PC-3 (cell line): ENCODE measurements at regions not wholly inside any gene's neighbourhood (a gene's known extent, or its start where the extent isn't known, plus 50 kb on each side); places are given as distances from the start of the nearest gene placed in this dataset.

Source experiments
- CTCF ChIP-seq: fragments of 300-600 bp; sonication (generic); conservative IDR thresholded peaks from 2 replicates; pipeline ENCODE4 v1.5.1; 2017; ENCODE audit warnings: antibody characterized with exemption, low read depth, mild to moderate bottlenecking, low read length
- EZH2phosphoT487 ChIP-seq: fragments of 300-600 bp; sonication (generic); IDR thresholded peaks from 2 replicates; pipeline ENCODE4 v1.6.1; 2018; ENCODE audit warnings: mild to moderate bottlenecking, antibody characterized with exemption, low read length, borderline replicate concordance

DNA sequence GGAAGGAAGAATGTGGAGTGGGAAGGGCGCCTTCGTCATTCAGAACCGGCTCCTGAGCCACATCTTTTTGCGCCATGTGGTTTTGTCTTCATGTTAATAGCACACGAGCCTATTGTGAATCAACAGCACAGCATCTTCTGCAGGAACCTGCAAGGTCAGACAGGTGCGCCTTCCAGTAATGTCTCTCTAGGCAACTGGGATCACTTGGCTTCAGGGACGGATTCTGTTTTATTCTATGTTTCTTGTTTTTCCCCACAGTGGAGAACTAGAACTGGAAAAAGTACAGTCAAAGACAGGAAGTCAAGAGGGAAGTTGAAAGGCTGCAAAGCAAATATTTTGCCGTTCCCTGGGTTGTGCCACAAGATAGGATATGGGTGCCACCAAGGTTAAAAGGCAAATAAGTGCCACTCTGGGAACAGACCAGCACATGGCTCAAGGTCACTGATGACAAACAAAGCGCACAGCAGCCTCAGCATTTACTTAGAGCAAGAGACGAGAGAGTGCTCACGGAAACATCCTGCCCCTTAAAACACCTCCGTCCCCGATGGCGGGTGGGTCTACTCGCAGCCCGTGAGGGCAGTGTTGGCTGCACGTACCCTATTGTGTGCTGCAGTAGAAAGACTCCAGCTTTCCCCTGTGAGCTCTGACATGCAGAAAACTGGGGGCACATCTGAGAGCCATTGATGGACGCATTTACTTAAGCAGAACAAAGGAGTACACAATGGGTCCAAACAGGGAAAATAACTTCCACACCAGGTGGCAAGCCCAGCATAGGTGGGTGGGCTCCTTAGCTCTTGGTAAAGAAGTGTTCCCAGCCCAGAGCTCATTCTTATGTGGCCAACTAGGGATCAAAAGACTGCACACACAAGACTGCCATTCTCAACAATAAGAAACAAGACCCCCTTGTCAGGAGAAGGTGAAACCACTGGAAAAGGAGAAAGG, 107.2 kb upstream of the PARD3B start:
- TF ChIP-seq EZH2phosphoT487 (no peak), CTCF (no peak)
